GM08714 (cell line): ENCODE measurements at regions not wholly inside any gene's neighbourhood (a gene's known extent, or its start where the extent isn't known, plus 50 kb on each side); places are given as distances from the start of the nearest gene placed in this dataset.
"Not testable (repeated sequence)": the region's sequence is repeated elsewhere in the genome, so short reads cannot be mapped to it uniquely, and the experiment has no call there.

Experiments
- H3K4me3 ChIP-seq: fragments of 200-500 bp; sonication (Bioruptor generic); 2 replicates; pipeline ENCODE4 v1.5.1; 2014; ENCODE audit warnings: mild to moderate bottlenecking, low read length, inconsistent platforms
- ZNF274 ChIP-seq: IDR thresholded peaks from 2 replicates; pipeline ENCODE4 v1.6.1; 2012; ENCODE audit warnings: mild to moderate bottlenecking, low read depth, low read length

GRCh38 chr14:22243971-22244581 is 344.9 kb downstream of the DAD1 start:
- H3K4me3 ChIP-seq: no peak overlapping the region
- TF ChIP-seq ZNF274: no peak

DNA sequence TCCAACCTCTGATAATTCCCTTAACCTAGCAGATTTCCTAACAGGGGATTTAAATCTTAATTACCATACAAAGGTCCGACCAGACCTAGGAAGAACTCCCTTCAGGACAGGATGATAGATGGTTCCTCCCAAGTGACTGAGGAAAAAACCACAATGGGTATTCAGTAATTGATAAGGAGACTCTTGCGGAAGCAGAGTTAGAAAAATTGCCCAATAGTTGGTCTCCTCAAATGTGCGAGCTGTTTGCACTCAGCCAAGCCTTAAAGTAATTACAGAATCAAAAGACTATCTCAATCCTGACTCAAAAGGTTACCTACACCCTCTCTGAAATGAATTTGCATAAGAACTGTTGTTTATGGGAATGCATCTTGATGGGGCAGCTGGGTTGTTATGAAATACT is 350.7 kb downstream of the DAD1 start:
- not testable (repeated sequence) for H3K4me3 ChIP-seq

DNA sequence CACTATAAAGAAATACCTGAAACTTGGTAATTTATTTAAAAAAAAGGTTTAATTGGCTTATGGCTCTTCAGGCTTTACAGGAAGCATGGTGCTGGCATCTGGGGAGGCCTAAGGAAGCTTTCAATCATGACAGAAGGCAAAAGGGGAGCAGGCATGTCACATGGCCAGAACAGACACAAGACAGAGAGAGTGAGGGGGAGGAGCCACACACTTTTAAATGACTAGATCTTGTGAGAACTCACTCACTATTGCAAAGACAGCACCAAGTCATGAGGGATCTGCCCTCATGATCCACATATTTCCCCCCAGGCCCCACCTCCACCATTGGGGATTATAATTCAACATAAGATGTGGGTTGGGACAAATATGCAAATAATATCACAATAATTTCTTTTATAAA is 355.6 kb downstream of the DAD1 start:
- TF ChIP-seq ZNF274: no peak
- H3K4me3 ChIP-seq: no peak overlapping the region

GRCh38 chr14:22232933-22233332 is 356.1 kb downstream of the DAD1 start:
- TF ChIP-seq ZNF274: no peak
- H3K4me3 ChIP-seq: no peak overlapping the region

DNA sequence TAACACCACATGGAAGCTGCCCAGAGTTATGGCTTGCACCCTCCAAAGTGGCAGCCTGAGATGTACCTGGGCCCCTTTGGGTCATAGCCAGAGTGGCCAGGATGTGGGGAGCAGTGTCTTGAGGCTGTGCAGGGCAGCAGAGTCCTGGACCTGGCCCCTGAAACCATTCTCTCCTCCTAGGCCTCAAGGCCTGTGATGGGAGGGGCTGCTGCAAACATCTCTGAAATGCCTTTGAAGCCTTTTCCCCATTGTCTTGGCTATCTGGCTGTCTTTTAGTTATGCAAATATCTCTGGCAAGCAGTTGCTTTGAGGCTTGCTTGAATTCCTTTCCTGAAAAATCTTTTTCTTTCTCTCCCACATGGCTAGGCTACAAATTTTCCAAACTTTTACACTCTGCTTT is 356.5 kb downstream of the DAD1 start:
- no peak for TF ChIP-seq ZNF274
- no peak overlapping the region for H3K4me3 ChIP-seq

- no peak overlapping the region for H3K4me3 ChIP-seq
- TF ChIP-seq ZNF274: no peak
These were observed 358.0 kb downstream of the DAD1 start for GRCh38 chr14:22231018-22231417.

DNA sequence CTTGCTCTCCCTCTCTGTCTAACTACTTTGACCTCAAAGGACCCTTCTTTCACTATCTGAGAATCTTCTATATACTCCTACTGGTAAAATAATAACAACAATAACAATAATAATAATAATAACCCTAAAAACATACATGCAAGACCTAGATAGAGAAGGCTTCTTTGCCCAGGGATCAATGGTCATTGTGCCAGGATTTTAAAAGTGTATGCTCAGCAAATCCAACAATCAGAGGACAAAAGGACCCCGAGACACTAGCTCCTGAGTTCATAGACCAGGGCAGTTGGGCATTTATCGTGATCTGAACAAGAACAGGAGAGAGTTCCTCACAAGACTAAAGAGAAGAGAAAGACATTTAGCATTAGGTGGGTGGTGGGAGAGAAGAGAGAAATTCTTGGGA is 358.5 kb downstream of the DAD1 start:
- no peak for TF ChIP-seq ZNF274
- H3K4me3 ChIP-seq: no peak overlapping the region

GRCh38 chr14:22227084-22227483 is 361.9 kb downstream of the DAD1 start:
- no peak for TF ChIP-seq ZNF274
- no peak overlapping the region for H3K4me3 ChIP-seq

GRCh38 chr14:22226381-22226780 is 362.6 kb downstream of the DAD1 start:
- H3K4me3 ChIP-seq: no peak overlapping the region
- no peak for TF ChIP-seq ZNF274

GRCh38 chr14:22225516-22226140 is 363.4 kb downstream of the DAD1 start:
- H3K4me3 ChIP-seq: no peak overlapping the region
- no peak for TF ChIP-seq ZNF274

- H3K4me3 ChIP-seq: no peak overlapping the region
- no peak for TF ChIP-seq ZNF274
These were observed 367.5 kb downstream of the DAD1 start for GRCh38 chr14:22221508-22221907.

DNA sequence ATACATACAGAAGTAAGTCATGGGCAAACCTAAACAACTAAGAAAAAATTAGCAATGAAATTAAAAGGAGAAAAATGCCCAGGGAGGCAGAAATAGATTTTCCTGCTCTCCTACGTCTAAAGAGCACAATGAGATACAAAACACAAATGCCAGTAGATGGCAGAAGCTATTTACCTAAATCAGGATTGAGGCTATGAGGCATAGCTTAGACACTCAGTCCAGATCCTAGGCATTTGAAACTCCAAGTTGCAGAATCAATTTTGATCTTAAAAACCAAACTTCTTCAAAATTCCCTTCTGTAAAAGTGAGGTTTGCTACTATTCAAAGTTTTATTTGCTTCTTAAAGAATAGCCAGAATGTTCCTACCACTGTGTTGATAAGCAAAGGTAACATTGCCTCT is 368.6 kb downstream of the DAD1 start:
- H3K4me3 ChIP-seq: no peak overlapping the region
- TF ChIP-seq ZNF274: no peak

DNA sequence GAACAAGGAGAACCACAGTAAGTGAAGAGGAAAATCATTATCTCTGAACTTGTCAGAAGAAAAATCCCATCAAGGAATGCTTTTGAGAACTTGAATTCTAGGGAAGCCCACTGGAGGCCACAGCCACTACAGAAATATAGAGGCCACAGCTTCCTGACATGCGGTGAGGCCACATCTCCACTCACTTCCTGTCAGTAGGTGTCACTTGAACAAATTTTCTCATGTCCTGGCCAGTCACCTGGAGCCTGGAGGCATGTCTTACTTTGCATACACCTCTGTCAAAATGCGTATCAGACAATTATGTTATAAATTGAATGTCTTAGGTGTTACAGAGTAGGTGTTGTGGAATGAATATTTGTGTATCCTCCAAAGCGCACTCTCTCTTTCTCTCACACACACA is 370.3 kb downstream of the DAD1 start:
- no peak for TF ChIP-seq ZNF274
- H3K4me3 ChIP-seq: no peak overlapping the region

DNA sequence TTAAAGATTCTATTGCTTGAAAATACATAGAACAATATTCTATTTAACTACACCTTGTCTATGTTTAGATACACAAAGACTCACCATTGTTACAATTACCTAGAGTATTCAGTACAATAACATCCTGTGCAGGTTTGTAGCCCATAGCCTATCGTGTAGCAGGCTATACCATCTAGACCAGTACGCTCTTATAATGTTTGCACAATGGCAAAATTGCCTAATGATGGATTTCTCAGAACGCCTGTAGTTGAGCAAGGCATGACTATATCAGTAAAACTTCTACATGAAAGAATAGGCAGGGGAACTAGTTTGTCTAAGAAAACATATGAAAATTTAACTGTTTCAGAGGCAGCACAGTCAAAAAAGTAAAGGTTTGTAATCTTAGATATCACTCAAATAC is 375.9 kb downstream of the DAD1 start:
- no peak for TF ChIP-seq ZNF274
- H3K4me3 ChIP-seq: no peak overlapping the region

GRCh38 chr14:22210906-22211305 is 378.1 kb downstream of the DAD1 start:
- no peak overlapping the region for H3K4me3 ChIP-seq

DNA sequence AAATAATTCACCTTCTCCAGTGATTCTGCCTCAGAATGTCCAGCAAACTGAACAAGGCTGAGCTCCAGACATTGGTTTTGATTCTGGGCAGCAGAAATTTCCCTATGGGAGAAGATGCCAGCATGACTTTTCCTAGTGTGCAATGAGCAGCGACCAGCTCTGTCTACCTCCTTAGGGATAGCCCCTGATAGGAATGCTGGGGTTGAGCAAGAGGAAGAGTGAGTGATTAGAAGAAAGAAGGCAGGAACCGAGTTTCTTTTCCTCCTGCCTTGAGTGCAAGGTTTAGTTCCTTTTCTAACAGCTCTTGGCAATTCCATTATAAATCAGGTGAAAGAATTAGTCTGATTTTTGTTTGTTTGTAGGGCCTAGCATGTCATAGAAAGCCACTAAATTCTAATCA is 379.0 kb downstream of the DAD1 start:
- H3K4me3 ChIP-seq: no peak overlapping the region
- no peak for TF ChIP-seq ZNF274

More at GRCh38 chr14:22210906-22211305, 378.1 kb downstream of the DAD1 start:
- TF ChIP-seq ZNF274: no peak

GRCh38 chr14:22203036-22203435 is 386.0 kb downstream of the DAD1 start:
- TF ChIP-seq ZNF274: no peak
- no peak overlapping the region for H3K4me3 ChIP-seq
